ENCODE measurements at regions not wholly inside any gene's neighbourhood (a gene's known extent, or its start where the extent isn't known, plus 50 kb on each side); places are given as distances from the start of the nearest gene placed in this dataset.

GRCh38 chr3:99365396-99365795 is 273.0 kb upstream of the COL8A1 start:
- TF ChIP-seq CTCF (CRISPR knock-in tag; IDR thresholded peaks at IDR 0.05) (no peak), ZNF329 (CRISPR knock-in tag; IDR thresholded peaks at IDR 0.05; ENCODE audit: low read depth) (no peak), CHD2 (IDR thresholded peaks at IDR 0.05; ENCODE audit: low read depth, low read length) (no peak), MYNN (CRISPR knock-in tag; IDR thresholded peaks at IDR 0.05; ENCODE audit: low read depth) (no peak), MEIS1 (CRISPR knock-in tag; IDR thresholded peaks at IDR 0.05; ENCODE audit: borderline replicate concordance) (no peak)
- TF ChIP-seq, protein P1, sequence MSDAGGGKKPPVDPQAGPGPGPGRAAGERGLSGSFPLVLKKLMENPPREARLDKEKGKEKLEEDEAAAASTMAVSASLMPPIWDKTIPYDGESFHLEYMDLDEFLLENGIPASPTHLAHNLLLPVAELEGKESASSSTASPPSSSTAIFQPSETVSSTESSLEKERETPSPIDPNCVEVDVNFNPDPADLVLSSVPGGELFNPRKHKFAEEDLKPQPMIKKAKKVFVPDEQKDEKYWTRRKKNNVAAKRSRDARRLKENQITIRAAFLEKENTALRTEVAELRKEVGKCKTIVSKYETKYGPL (CRISPR knock-in tag; IDR thresholded peaks at IDR 0.05): no peak

All from HepG2 (cell line).